Heart left ventricle (tissue), 16 donors: ENCODE measurements at regions not wholly inside any gene's neighbourhood (a gene's known extent, or its start where the extent isn't known, plus 50 kb on each side); places are given as distances from the start of the nearest gene placed in this dataset.

Experiments used
- ATAC-seq, 4 donors: fragments of 200-7000 bp; cut with Tn5 transposase; one replicate each; pipeline ENCODE4 v1.9.1; 2020 to 2022; ENCODE audit warnings: moderate library complexity in 4 of 4, mild to moderate bottlenecking in 3 of 4, moderate number of reproducible peaks in 1 of 4
- DNase-seq, 5 donors: peaks; one replicate each; pipeline ENCODE4 v3.0.0-alpha.2; 2020
- H3K27ac ChIP-seq, 12 donors: fragments of 200-600 bp; sonication (generic) in 4 of 12; one replicate each; pipeline versions ENCODE4 v1.5.0 to v1.8.0; 2016 to 2022; ENCODE audit warnings: mild to moderate bottlenecking in 2 of 12
- H3K27me3 ChIP-seq, 9 donors: fragments of 200-600 bp; sonication (generic) in 2 of 9; one replicate each; pipeline versions ENCODE4 v1.5.1 to v1.8.0; 2016 to 2022; ENCODE audit warnings: mild to moderate bottlenecking in 3 of 9
- H3K36me3 ChIP-seq, 9 donors: fragments of 200-600 bp; sonication (generic) in 2 of 9; one replicate each; pipeline versions ENCODE4 v1.5.0 to v1.8.0; 2018 to 2022; ENCODE audit warnings: mild to moderate bottlenecking in 2 of 9
- H3K4me1 ChIP-seq, 12 donors: fragments of 200-600 bp; sonication (generic) in 4 of 12; one replicate each; pipeline versions ENCODE4 v1.5.0 to v1.8.0; 2016 to 2022; ENCODE audit warnings: mild to moderate bottlenecking in 3 of 12
- H3K4me3 ChIP-seq, 12 donors: fragments of 200-600 bp; sonication (generic) in 4 of 12; one replicate each; pipeline versions ENCODE4 v1.5.0 to v1.8.0; 2017 to 2022; ENCODE audit warnings: mild to moderate bottlenecking in 9 of 12, moderate library complexity in 4 of 12
- H3K9me3 ChIP-seq, 12 donors: fragments of 200-600 bp; sonication (generic) in 4 of 12; one replicate each; pipeline versions ENCODE4 v1.5.0 to v1.8.0; 2016 to 2022; ENCODE audit warnings: mild to moderate bottlenecking in 1 of 12
- POLR2A ChIP-seq, 2 donors: fragments of 450-650 bp; IDR thresholded peaks; one replicate each; pipeline ENCODE4 v1.6.1; 2017; ENCODE audit warnings: antibody characterized with exemption in 2 of 2, mild to moderate bottlenecking in 2 of 2, moderate library complexity in 2 of 2
- WGBS, 4 donors: extraction: QIAGEN DNeasy Blood & Tissue Kit in 2 of 4; methylation state at CpG; one replicate each; pipeline versions ENCODE4 v1.1.5 to v1.1.7; 2013 to 2018; 5-methylcytosine and 5-hydroxymethylcytosine counted together
- intact Hi-C, 10 donors: fragments of 100-400 bp; cut with DNase I; formaldehyde crosslinking; loops; one replicate each; pipeline versions ENCODE4 v1.11.1 to v1.14.2; 2022
- TF ChIP-seq, protein P1 (sequence below), 12 donors: fragments of 200-600 bp; sonication (generic) in 4 of 12; IDR thresholded peaks; one replicate each; pipeline versions ENCODE4 v1.5.0 to v1.8.0; 2018 to 2022; ENCODE audit warnings: antibody characterized with exemption in 12 of 12, mild to moderate bottlenecking in 5 of 12
- donor health status: ischemic (EF 13 %, LVEDD 7.1; RV severe dilation, severe dysfunction).
- donor health status: healthy with polysubstance abuse.
- donor health status: DM: no; HTN: yes; CAD: no.
- donor health status: DM: no; HTN: no; CAD: no.
- donor health status: ischemic (EF 25% LVEDD 6.9; RV normal size, moderate dysfunction).
- donor health status: ischemic (EF 25% LVEDD 5.7; RV mildly dilated, moderate dysfunction).
- donor health status: healthy.
- donor health status: DM: yes; HTN: yes; CAD: no.
- donor health status: ischemic (EF 35%, LVEDD 5.7; RV mildly dilated, moderate dysfunction).
- donor health status: nonischemic (EF 11% LVEDD 7.7; RV severe dilation, severe dysfunction).
- donor health status: DM: yes; HTN: yes; CAD: no.
- donor health status: PGD.
- donor health status: ischemic (EF 29% LVEDD 5.4; RV normal size, mild dysfunction).
- donor health status: nonischemic (EF 23%, LVEDD 6.1; RV moderate dilation, normal function).

GRCh38 chr15:48063411-48063985 lies 57.3 kb upstream of the SLC24A5 start:
- intact Hi-C loops = no loop called here
- no peak for DNase-seq
- TF ChIP-seq, protein P1, sequence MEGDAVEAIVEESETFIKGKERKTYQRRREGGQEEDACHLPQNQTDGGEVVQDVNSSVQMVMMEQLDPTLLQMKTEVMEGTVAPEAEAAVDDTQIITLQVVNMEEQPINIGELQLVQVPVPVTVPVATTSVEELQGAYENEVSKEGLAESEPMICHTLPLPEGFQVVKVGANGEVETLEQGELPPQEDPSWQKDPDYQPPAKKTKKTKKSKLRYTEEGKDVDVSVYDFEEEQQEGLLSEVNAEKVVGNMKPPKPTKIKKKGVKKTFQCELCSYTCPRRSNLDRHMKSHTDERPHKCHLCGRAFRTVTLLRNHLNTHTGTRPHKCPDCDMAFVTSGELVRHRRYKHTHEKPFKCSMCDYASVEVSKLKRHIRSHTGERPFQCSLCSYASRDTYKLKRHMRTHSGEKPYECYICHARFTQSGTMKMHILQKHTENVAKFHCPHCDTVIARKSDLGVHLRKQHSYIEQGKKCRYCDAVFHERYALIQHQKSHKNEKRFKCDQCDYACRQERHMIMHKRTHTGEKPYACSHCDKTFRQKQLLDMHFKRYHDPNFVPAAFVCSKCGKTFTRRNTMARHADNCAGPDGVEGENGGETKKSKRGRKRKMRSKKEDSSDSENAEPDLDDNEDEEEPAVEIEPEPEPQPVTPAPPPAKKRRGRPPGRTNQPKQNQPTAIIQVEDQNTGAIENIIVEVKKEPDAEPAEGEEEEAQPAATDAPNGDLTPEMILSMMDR (IDR thresholded peaks at IDR 0.05) = no peak
- no peak for TF ChIP-seq POLR2A (IDR thresholded peaks at IDR 0.05)
- Histone ChIP-seq H3K27me3 (no peaks in the 10 kb centered on the region), H3K36me3 (no peaks in the 10 kb centered on the region), H3K27ac (no peak overlapping the region), H3K4me3 (no peak overlapping the region), H3K4me1 (peaks cover 0 to 3% (median 0%) of the 10 kb centered on the region in 12 donors), H3K9me3 (no peaks in the 10 kb centered on the region)
- 62 to 71% (median 68%) methylated on average over 2 of the region's 2 CpGs for WGBS, 4 donors
- ATAC-seq = no peak

DNA sequence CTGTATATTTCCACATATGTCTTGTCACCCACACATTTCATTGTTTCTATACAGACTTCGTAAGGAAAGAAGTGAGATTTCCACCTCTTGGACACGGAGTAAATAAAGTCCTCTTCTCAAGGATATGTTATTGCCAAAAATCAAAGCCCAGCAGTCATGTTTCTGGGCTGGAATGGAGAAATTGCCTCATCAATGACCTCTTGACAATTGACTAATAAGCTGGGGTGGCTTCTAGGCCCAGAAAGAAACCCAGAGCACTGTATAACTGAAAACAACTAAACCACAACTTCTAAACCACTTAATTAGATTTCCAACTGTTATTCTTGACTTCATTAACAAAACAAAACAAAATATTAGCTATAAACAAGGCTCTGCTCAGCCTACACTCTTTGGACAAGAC lies 56.4 kb upstream of the SLC24A5 start:
- 79 to 89% (median 88%) methylated on average over 2 of the region's 2 CpGs for WGBS, 4 donors
- Histone ChIP-seq H3K9me3 (no peaks in the 10 kb centered on the region), H3K4me3 (no peak overlapping the region), H3K27me3 (no peaks in the 10 kb centered on the region), H3K4me1 (peaks cover 0 to 3% (median 0%) of the 10 kb centered on the region in 12 donors), H3K36me3 (no peaks in the 10 kb centered on the region), H3K27ac (no peak overlapping the region)
- ATAC-seq (no peak), DNase-seq (no peak)
- TF ChIP-seq POLR2A (IDR thresholded peaks at IDR 0.05) = no peak
- TF ChIP-seq, protein P1 (IDR thresholded peaks at IDR 0.05) = no peak
- intact Hi-C loops = no loop called here

- no peaks in the 10 kb centered on the region for H3K36me3 ChIP-seq
- no peak for TF ChIP-seq POLR2A (IDR thresholded peaks at IDR 0.05)
- TF ChIP-seq, protein P1 (IDR thresholded peaks at IDR 0.05) = no peak
- ATAC-seq (no peak), DNase-seq (no peak)
- H3K4me3 ChIP-seq = no peak overlapping the region
- whole genome bisulfite sequencing, 4 donors = 40 to 48% (median 42%) methylated on average over 3 of the region's 3 CpGs
- H3K9me3 ChIP-seq = no peaks in the 10 kb centered on the region
- intact Hi-C loops = no loop called here
- H3K27me3 ChIP-seq = no peaks in the 10 kb centered on the region
- no peaks in the 10 kb centered on the region for H3K4me1 ChIP-seq
- H3K27ac ChIP-seq = no peak overlapping the region
Observed at GRCh38 chr15:48066456-48066855, 54.3 kb upstream of the SLC24A5 start.
